OCI-LY1 (cell line): ENCODE measurements at regions not wholly inside any gene's neighbourhood (a gene's known extent, or its start where the extent isn't known, plus 50 kb on each side); places are given as distances from the start of the nearest gene placed in this dataset.

Source experiments
- H2AFZ ChIP-seq: fragments of 200-600 bp; sonication (generic), shearing (Covaris generic); 2 replicates; pipeline ENCODE4 v1.6.0; 2014; ENCODE audit warnings: antibody characterized with exemption, mild to moderate bottlenecking, low read length
- H3F3A ChIP-seq: fragments of 200-600 bp; sonication (generic), shearing (Covaris generic); 2 replicates; pipeline ENCODE4 v1.6.0; 2014; ENCODE audit warnings: mild to moderate bottlenecking, antibody characterized with exemption, low read length, moderate library complexity; ENCODE audit not compliant: insufficient read depth
- H3K27ac ChIP-seq: fragments of 200-600 bp; sonication (generic); 2 replicates; pipeline ENCODE4 v1.5.1; 2014; ENCODE audit warnings: low read length, mixed run types, mild to moderate bottlenecking, low read depth; ENCODE audit not compliant: poor library complexity, severe bottlenecking
- H3K27me3 ChIP-seq: fragments of 200-600 bp; sonication (generic); 2 replicates; pipeline ENCODE4 v1.6.0; 2014; ENCODE audit warnings: antibody characterized with exemption, mild to moderate bottlenecking, low read length, moderate library complexity; ENCODE audit not compliant: insufficient read depth
- H3K36me3 ChIP-seq: fragments of 200-600 bp; sonication (generic); 2 replicates; pipeline ENCODE4 v1.6.1; 2014; ENCODE audit warnings: mild to moderate bottlenecking, antibody characterized with exemption, low read length, moderate library complexity, mixed read lengths; ENCODE audit not compliant: insufficient read depth
- H3K4me1 ChIP-seq: fragments of 200-600 bp; sonication (generic); 2 replicates; pipeline ENCODE4 v1.5.1; 2014; ENCODE audit warnings: mild to moderate bottlenecking, low read length, moderate library complexity; ENCODE audit not compliant: insufficient read depth, severe bottlenecking
- H3K4me2 ChIP-seq: fragments of 200-600 bp; sonication (generic), shearing (Covaris generic); 2 replicates; pipeline ENCODE4 v1.6.1; 2014; ENCODE audit warnings: low read length
- H3K4me3 ChIP-seq: fragments of 200-600 bp; sonication (generic); 2 replicates; pipeline ENCODE4 v1.5.1; 2014; ENCODE audit warnings: low read length, low read depth, mild to moderate bottlenecking, mixed read lengths; ENCODE audit not compliant: poor library complexity, severe bottlenecking
- H3K79me2 ChIP-seq: fragments of 200-600 bp; shearing (Covaris generic); 2 replicates; pipeline ENCODE4 v1.6.1; 2016; ENCODE audit warnings: mixed run types, low read length, mixed read lengths; ENCODE audit not compliant: insufficient read depth
- H3K9ac ChIP-seq: fragments of 200-600 bp; sonication (generic), shearing (Covaris generic); 2 replicates; pipeline ENCODE4 v1.6.1; 2014; ENCODE audit warnings: mild to moderate bottlenecking, low read length, mixed read lengths
- H3K9me2 ChIP-seq: fragments of 200-600 bp; sonication (generic), shearing (Covaris generic); 2 replicates; pipeline ENCODE4 v1.6.1; 2014; ENCODE audit warnings: low read depth, mild to moderate bottlenecking, low read length, mixed read lengths
- H3K9me3 ChIP-seq: fragments of 200-600 bp; shearing (Covaris generic); 2 replicates; pipeline ENCODE4 v1.6.1; 2014; ENCODE audit warnings: low read length, mixed read lengths
- H4K20me1 ChIP-seq: fragments of 200-600 bp; sonication (generic), shearing (Covaris generic); 2 replicates; pipeline ENCODE4 v1.6.0; 2016; ENCODE audit warnings: mild to moderate bottlenecking, low read length; ENCODE audit not compliant: insufficient read depth
- CTCF ChIP-seq: fragments of 200-600 bp; sonication (generic), shearing (Covaris generic); IDR thresholded peaks from 2 replicates; pipeline ENCODE4 v1.5.1; 2017; ENCODE audit warnings: mild to moderate bottlenecking, antibody characterized with exemption, low read length, moderate library complexity, mixed read lengths
- EZH2 ChIP-seq: fragments of 200-600 bp; sonication (generic), shearing (Covaris generic); IDR thresholded peaks from 2 replicates; pipeline ENCODE4 v1.8.0; 2017; ENCODE audit warnings: borderline replicate concordance, mixed run types, mild to moderate bottlenecking, antibody characterized with exemption, low read length, moderate library complexity, mixed read lengths

DNA sequence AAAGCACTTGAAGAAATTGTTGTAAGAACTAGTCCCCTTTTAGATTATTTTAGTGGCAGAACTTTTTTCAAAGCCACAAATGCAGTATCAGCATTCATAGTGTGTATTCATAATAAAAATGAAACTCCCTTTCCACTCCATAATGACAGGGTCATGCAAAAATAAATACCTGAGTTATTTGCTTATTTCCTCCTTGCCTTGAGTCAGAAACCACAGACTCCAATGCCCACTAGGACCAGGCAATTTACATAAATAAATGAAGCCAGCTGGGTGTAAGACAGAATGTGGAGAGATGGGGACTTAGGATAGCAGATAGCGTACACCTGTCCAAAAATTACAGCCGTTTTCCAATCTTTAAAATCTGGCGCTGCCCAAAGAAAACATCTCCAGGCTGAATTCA is 417.8 kb downstream of the TMEM161B start:
- no peak overlapping the region for H2AFZ ChIP-seq
- H3F3A ChIP-seq = no peaks in the 10 kb centered on the region
- H4K20me1 ChIP-seq = no peaks in the 10 kb centered on the region
- no peak overlapping the region for H3K9ac ChIP-seq
- no peak overlapping the region for H3K27ac ChIP-seq
- TF ChIP-seq CTCF (no peak), EZH2 (no peak)
- H3K4me1 ChIP-seq = no peaks in the 10 kb centered on the region
- no peaks in the 10 kb centered on the region for H3K27me3 ChIP-seq
- no peaks in the 10 kb centered on the region for H3K9me2 ChIP-seq
- H3K36me3 ChIP-seq = no peaks in the 10 kb centered on the region
- H3K4me3 ChIP-seq = no peak overlapping the region
- H3K4me2 ChIP-seq = no peak overlapping the region
- no peaks in the 10 kb centered on the region for H3K79me2 ChIP-seq
- no peaks in the 10 kb centered on the region for H3K9me3 ChIP-seq

DNA sequence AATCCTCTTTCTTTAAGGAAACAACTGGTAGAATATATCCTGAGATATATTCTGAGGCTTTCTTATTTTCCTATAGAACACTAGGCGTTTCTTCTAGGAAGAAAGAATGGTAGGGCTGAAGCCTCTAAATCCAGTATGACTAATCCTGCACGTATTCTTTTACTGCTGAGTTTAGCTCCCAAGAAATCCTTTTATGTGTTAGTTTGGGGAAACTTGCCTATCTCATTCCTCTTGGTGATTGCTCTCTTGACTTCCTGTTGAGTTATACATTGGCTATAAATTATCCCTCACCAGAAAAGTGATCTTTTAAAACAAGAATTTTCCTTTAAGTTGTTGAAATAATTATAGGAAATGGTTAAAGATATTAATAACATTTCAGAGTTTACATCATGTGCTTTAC is 422.9 kb downstream of the TMEM161B start:
- no peaks in the 10 kb centered on the region for H3K4me1 ChIP-seq
- TF ChIP-seq EZH2 (no peak), CTCF (no peak)
- H3F3A ChIP-seq = no peaks in the 10 kb centered on the region
- no peak overlapping the region for H2AFZ ChIP-seq
- H3K27ac ChIP-seq = no peak overlapping the region
- no peak overlapping the region for H3K4me3 ChIP-seq
- no peaks in the 10 kb centered on the region for H3K79me2 ChIP-seq
- H3K9ac ChIP-seq = no peak overlapping the region
- H3K36me3 ChIP-seq = no peaks in the 10 kb centered on the region
- H3K9me2 ChIP-seq = no peaks in the 10 kb centered on the region
- H3K4me2 ChIP-seq = no peak overlapping the region
- no peaks in the 10 kb centered on the region for H3K27me3 ChIP-seq
- H3K9me3 ChIP-seq = no peaks in the 10 kb centered on the region
- no peaks in the 10 kb centered on the region for H4K20me1 ChIP-seq

GRCh38 chr5:87844866-87845265 is 423.8 kb downstream of the TMEM161B start:
- no peaks in the 10 kb centered on the region for H3F3A ChIP-seq
- H3K27ac ChIP-seq = no peak overlapping the region
- H3K27me3 ChIP-seq = no peaks in the 10 kb centered on the region
- TF ChIP-seq CTCF (no peak), EZH2 (no peak)
- H2AFZ ChIP-seq = no peak overlapping the region
- no peaks in the 10 kb centered on the region for H3K9me3 ChIP-seq
- no peaks in the 10 kb centered on the region for H4K20me1 ChIP-seq
- no peaks in the 10 kb centered on the region for H3K79me2 ChIP-seq
- no peak overlapping the region for H3K4me3 ChIP-seq
- no peaks in the 10 kb centered on the region for H3K36me3 ChIP-seq
- H3K4me2 ChIP-seq = no peak overlapping the region
- H3K4me1 ChIP-seq = no peaks in the 10 kb centered on the region
- H3K9ac ChIP-seq = no peak overlapping the region
- no peaks in the 10 kb centered on the region for H3K9me2 ChIP-seq
